BE2C (cell line): ENCODE measurements at regions not wholly inside any gene's neighbourhood (a gene's known extent, or its start where the extent isn't known, plus 50 kb on each side); places are given as distances from the start of the nearest gene placed in this dataset.

Experiments used
- DNase-seq: peaks from one replicate; pipeline ENCODE4 v3.0.0-alpha.2; 2020
- H3K27me3 ChIP-seq: fragments of 250-450 bp; sonication (Bioruptor Pico); 2 replicates; pipeline ENCODE4 v1.5.1; 2020; ENCODE audit warnings: mild to moderate bottlenecking
- H3K36me3 ChIP-seq: fragments of 250-450 bp; sonication (Bioruptor Pico); 2 replicates; pipeline ENCODE4 v1.5.1; 2020; ENCODE audit warnings: mild to moderate bottlenecking
- H3K4me1 ChIP-seq: fragments of 250-450 bp; sonication (Bioruptor Pico); 2 replicates; pipeline ENCODE4 v1.5.1; 2020
- H3K4me3 ChIP-seq: 2 replicates; pipeline ENCODE4 v1.5.1; 2011; ENCODE audit warnings: low read depth, low read length
- H3K9me3 ChIP-seq: fragments of 250-450 bp; sonication (Bioruptor Pico); 2 replicates; pipeline ENCODE4 v1.5.1; 2020
- CTCF ChIP-seq: IDR thresholded peaks from 2 replicates; pipeline ENCODE4 v1.5.1; 2012; ENCODE audit warnings: mild to moderate bottlenecking, low read depth, low read length

GRCh38 chr2:144279165-144279564 lies 240.8 kb downstream of the ZEB2 start:
- Histone ChIP-seq H3K36me3 (no peaks in the 10 kb centered on the region), H3K4me1 (no peaks in the 10 kb centered on the region)
- TF ChIP-seq CTCF, result no peak

DNA sequence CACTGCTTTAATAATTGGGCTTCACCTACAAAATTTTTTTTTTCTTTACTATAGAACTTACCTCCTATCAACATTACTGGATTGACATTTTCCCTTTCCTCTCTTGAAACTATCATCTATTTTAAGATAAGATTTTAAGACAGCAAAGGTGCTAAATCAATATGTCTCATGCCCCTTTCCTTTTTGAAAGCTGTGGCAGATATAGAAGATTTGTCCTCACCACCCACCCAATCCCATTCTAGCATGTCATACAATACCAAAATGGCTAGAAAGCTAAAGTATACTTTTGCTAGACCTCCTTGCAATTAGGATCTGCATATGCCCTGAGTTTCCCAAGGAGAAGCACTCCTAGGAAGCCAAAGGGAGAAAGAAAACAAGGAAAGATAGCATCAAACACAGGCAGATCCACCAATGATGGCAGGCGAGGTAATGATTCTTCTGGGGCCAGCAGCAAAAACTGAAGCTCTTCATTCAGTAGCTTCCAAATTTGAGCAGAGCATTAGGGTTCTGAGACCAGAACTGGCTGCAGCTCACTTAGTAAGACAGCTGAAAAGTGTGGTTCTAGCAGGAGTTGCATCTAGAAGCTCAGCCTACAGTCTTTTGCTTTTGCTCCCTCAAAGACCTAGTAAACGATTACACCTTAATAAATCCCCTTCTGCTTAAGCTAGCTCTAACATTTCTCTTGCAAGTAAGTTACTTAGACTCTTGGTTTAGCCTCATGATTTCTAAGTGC lies 242.1 kb downstream of the ZEB2 start:
- Histone ChIP-seq H3K4me3 (no peak overlapping the region), H3K36me3 (no peaks in the 10 kb centered on the region), H3K27me3 (no peaks in the 10 kb centered on the region), H3K4me1 (no peaks in the 10 kb centered on the region), H3K9me3 (no peaks in the 10 kb centered on the region)
- DNase-seq, result no peak
- TF ChIP-seq CTCF, result no peak

More at GRCh38 chr2:144279165-144279564, 240.8 kb downstream of the ZEB2 start:
- Histone ChIP-seq H3K4me3 (no peak overlapping the region), H3K9me3 (no peaks in the 10 kb centered on the region), H3K27me3 (no peaks in the 10 kb centered on the region)
- no peak for DNase-seq

DNA sequence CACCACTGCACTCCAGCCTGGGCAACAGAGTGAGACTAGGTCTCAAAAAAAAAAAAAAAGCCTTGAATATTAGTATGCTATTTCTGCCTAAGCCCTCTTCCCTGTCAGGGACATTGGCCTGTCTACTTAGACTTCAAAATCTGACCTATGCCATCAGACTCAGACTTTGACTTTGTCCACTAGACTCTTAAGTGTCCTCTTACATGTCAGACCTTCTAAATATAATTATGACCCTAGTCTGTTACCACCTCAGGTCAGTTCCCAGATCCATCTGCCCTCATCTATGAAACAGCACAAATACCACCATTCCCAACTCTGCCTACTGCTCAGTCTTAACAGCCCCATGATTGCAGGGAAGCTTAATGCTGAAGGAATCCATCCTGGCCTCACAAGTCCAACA lies 244.6 kb downstream of the ZEB2 start:
- DNase-seq, result no peak
- H3K4me1 ChIP-seq, result no peaks in the 10 kb centered on the region
- no peaks in the 10 kb centered on the region for H3K9me3 ChIP-seq
- no peaks in the 10 kb centered on the region for H3K36me3 ChIP-seq
- TF ChIP-seq CTCF, result no peak
- H3K27me3 ChIP-seq, result no peaks in the 10 kb centered on the region
- H3K4me3 ChIP-seq, result no peak overlapping the region

- no peak overlapping the region for H3K4me3 ChIP-seq
- no peak for DNase-seq
- no peaks in the 10 kb centered on the region for H3K9me3 ChIP-seq
- no peaks in the 10 kb centered on the region for H3K4me1 ChIP-seq
- no peaks in the 10 kb centered on the region for H3K27me3 ChIP-seq
- no peak for TF ChIP-seq CTCF
- no peaks in the 10 kb centered on the region for H3K36me3 ChIP-seq
Observed at GRCh38 chr2:144274131-144274530, 245.8 kb downstream of the ZEB2 start.

DNA sequence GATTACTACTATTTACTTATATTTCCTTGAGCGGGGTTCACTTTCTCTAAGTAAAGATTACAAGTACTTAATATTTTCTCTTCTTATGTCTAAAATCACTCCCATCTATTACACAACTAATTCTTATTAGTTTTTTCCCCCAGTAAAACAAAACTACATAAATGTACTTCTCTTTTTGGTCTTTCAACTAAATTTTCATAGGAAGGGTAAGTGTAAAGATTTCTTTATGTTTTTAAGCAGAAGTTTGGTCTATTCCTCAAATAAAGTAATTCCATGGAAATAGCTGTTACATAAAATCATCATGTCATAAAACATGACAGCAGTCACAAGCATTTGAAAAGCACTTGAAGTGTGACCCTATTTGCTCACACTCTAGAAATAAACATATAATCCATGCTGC lies 249.0 kb downstream of the ZEB2 start:
- no peaks in the 10 kb centered on the region for H3K4me1 ChIP-seq
- DNase-seq, result no peak
- TF ChIP-seq CTCF, result no peak
- no peak overlapping the region for H3K4me3 ChIP-seq
- H3K27me3 ChIP-seq, result no peaks in the 10 kb centered on the region
- H3K36me3 ChIP-seq, result no peaks in the 10 kb centered on the region
- no peaks in the 10 kb centered on the region for H3K9me3 ChIP-seq

DNA sequence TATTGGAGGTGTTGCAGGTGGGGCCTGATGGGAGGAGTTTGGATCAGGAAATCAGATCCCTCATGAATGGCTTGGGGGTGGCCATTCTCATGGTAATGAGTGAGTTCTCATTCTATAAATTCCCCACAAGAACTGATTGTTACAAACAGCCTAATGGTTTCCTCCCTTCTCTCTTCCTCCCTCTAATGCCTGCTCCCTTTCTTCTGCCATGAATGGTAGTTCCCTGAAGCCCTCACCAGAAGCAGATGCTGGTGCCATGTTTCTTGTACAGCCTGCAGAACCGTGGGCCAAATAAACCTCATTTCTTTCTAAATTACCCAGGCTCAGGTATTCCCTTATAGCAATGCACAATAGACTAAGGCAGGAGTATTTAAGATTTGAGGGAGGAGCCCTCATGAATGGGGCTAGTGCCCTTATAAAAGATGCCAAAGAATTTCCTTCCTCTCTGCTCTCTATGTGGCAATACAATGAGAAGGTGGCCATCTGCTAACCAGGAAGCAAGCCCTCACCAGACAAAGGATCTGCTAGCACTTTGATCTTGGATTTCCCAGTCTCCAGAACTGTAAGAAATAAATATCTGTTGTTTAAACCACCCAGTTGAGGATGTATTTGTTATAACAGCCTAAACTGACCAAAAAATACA lies 251.8 kb downstream of the ZEB2 start:
- H3K36me3 ChIP-seq, result no peaks in the 10 kb centered on the region
- no peaks in the 10 kb centered on the region for H3K27me3 ChIP-seq
- DNase-seq, result no peak
- no peak for TF ChIP-seq CTCF
- no peak overlapping the region for H3K4me3 ChIP-seq
- no peaks in the 10 kb centered on the region for H3K9me3 ChIP-seq
- no peaks in the 10 kb centered on the region for H3K4me1 ChIP-seq
